Astrocyte (in vitro differentiated cells and primary cell): ENCODE measurements at regions not wholly inside any gene's neighbourhood (a gene's known extent, or its start where the extent isn't known, plus 50 kb on each side); places are given as distances from the start of the nearest gene placed in this dataset.

Source experiments
- EZH2 ChIP-seq: IDR thresholded peaks from 2 replicates; pipeline ENCODE4 v1.6.1; 2012; ENCODE audit warnings: mild to moderate bottlenecking, low read length, inconsistent platforms; ENCODE audit not compliant: insufficient read depth
- TF ChIP-seq, protein P1 (sequence below): IDR thresholded peaks from 2 replicates; pipeline ENCODE4 v1.5.1; 2011; ENCODE audit warnings: low read depth, mild to moderate bottlenecking, inconsistent platforms, low read length, moderate library complexity; ENCODE audit not compliant: insufficient read depth

DNA sequence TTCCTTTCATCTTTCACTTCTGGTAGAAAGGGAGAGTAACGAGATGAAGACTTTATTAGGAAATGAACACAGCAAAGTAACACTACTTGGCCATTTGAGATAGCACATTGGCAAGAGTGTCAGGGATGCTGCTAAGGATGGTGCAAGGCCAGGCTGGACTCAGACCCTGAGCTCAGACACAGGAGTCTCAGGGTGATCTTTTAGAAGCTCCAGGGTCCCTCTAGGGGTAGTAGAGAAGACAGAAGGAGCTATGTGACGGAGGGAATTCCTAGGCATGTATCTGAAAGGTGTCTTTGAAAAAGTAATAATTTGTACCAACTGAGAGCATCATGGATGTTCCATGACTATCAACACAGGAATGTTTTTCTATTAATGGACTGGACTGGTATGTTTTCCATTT lies 436.5 kb downstream of the DHX35 start:
- TF ChIP-seq, protein P1, sequence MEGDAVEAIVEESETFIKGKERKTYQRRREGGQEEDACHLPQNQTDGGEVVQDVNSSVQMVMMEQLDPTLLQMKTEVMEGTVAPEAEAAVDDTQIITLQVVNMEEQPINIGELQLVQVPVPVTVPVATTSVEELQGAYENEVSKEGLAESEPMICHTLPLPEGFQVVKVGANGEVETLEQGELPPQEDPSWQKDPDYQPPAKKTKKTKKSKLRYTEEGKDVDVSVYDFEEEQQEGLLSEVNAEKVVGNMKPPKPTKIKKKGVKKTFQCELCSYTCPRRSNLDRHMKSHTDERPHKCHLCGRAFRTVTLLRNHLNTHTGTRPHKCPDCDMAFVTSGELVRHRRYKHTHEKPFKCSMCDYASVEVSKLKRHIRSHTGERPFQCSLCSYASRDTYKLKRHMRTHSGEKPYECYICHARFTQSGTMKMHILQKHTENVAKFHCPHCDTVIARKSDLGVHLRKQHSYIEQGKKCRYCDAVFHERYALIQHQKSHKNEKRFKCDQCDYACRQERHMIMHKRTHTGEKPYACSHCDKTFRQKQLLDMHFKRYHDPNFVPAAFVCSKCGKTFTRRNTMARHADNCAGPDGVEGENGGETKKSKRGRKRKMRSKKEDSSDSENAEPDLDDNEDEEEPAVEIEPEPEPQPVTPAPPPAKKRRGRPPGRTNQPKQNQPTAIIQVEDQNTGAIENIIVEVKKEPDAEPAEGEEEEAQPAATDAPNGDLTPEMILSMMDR = no peak
- TF ChIP-seq EZH2 = no peak
